ENCODE measurements at regions not wholly inside any gene's neighbourhood (a gene's known extent, or its start where the extent isn't known, plus 50 kb on each side); places are given as distances from the start of the nearest gene placed in this dataset.

- BruUV-seq (replicated peaks) = no TSS peak
- Histone ChIP-seq H3K4me2 (ENCODE audit: low read length) (no peak overlapping the region), H3K4me3 (ENCODE audit: low read depth, low read length, poor library complexity, severe bottlenecking) (no peak overlapping the region), H4K20me1 (ENCODE audit: insufficient read depth, low read length) (no peaks in the 10 kb centered on the region), H3K79me2 (ENCODE audit: insufficient read depth, low read depth, low read length) (no peaks in the 10 kb centered on the region), H2AFZ (ENCODE audit: low read length) (no peak overlapping the region), H3K36me3 (ENCODE audit: insufficient read depth, low read length) (no peaks in the 10 kb centered on the region), H3K27ac (ENCODE audit: low read depth, low read length, poor library complexity, severe bottlenecking) (no peak overlapping the region), H3K9me2 (ENCODE audit: insufficient read depth, low read length) (no peaks in the 10 kb centered on the region), H3K9me3 (ENCODE audit: low read length) (no peaks in the 10 kb centered on the region), H3K4me1 (ENCODE audit: insufficient read depth, low read length, poor library complexity, severe bottlenecking) (no peaks in the 10 kb centered on the region)
- POLR2A ChIA-PET = no interaction called here
- intact Hi-C loops (cut with micrococcal nuclease; ENCODE audit: unreplicated experiment) = no loop called here
- no peak for TF ChIP-seq EZH2phosphoT487 (IDR thresholded peaks at IDR 0.05; ENCODE audit: borderline replicate concordance, low read depth, low read length)
- no peak for TF ChIP-seq CTCF (conservative IDR thresholded peaks at IDR 0.05; ENCODE audit: low read length)
- CTCF ChIA-PET (ENCODE audit: unreplicated experiment) = no interaction called here
- no peak for DNase-seq (ENCODE audit: low spot score)
Observed at GRCh38 chr2:109703077-109703476, 88.9 kb downstream of the SOWAHC start.

GRCh38 chr2:109703798-109704197 is 89.6 kb downstream of the SOWAHC start:
- BruUV-seq (replicated peaks) = no TSS peak
- intact Hi-C loops (cut with micrococcal nuclease; ENCODE audit: unreplicated experiment) = no loop called here
- Histone ChIP-seq H3K4me2 (ENCODE audit: low read length) (no peak overlapping the region), H3K9me3 (ENCODE audit: low read length) (no peaks in the 10 kb centered on the region), H2AFZ (ENCODE audit: low read length) (no peak overlapping the region), H3K4me1 (ENCODE audit: insufficient read depth, low read length, poor library complexity, severe bottlenecking) (no peaks in the 10 kb centered on the region), H3K79me2 (ENCODE audit: insufficient read depth, low read depth, low read length) (no peaks in the 10 kb centered on the region), H3K27ac (ENCODE audit: low read depth, low read length, poor library complexity, severe bottlenecking) (no peak overlapping the region), H3K36me3 (ENCODE audit: insufficient read depth, low read length) (no peaks in the 10 kb centered on the region), H4K20me1 (ENCODE audit: insufficient read depth, low read length) (no peaks in the 10 kb centered on the region), H3K4me3 (ENCODE audit: low read depth, low read length, poor library complexity, severe bottlenecking) (no peak overlapping the region), H3K9me2 (ENCODE audit: insufficient read depth, low read length) (no peaks in the 10 kb centered on the region)
- POLR2A ChIA-PET = no interaction called here
- TF ChIP-seq EZH2phosphoT487 (IDR thresholded peaks at IDR 0.05; ENCODE audit: borderline replicate concordance, low read depth, low read length) (no peak), CTCF (conservative IDR thresholded peaks at IDR 0.05; ENCODE audit: low read length) (no peak)
- no peak for DNase-seq (ENCODE audit: low spot score)
- CTCF ChIA-PET (ENCODE audit: unreplicated experiment) = no interaction called here

DNA sequence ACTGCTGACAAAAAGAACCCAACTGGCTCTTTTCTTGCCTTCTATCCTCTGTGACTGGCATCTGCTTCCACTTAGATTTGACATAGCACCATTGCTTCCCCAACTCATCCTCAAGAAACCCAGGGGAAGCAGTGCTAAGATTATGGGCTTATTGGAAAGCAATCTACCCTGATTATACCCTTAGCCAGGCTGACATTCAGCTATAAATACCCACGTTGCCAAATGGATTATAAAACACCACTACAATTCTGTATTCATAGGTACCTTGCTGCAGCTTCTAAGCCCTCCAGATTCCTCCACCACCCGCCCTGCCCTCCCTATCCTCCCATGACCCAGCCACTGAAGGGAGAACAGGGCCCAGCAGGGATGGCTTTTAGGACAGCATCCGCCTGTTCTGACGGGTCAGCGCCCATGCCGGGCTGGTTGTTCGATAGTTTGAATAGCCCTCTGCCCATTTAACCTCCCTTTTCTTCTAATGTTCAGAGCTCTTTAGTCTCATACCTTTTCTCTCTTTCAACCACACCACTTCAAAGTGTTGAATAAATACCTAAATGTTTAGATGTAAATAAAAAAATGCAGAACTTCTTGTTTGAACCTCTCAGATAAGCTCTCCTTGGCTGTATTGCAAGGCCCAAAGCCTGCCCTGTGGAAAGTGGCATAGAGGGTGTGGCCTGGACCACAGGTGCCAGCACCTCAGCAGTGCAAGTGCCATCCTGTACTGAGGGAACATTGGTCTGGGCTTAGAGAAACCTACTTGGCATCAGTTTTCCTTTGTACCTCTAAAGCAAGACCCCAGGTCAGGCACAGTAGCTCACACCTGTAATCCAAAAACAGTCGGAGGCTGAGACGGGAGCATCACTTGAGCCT is 86.6 kb upstream of the RGPD5 start:
- no TSS peak for BruUV-seq (replicated peaks)
- H3K9me2 ChIP-seq (ENCODE audit: insufficient read depth, low read length) = no peaks in the 10 kb centered on the region
- intact Hi-C loops (cut with micrococcal nuclease; ENCODE audit: unreplicated experiment) = no loop called here
- no peaks in the 10 kb centered on the region for H3K4me1 ChIP-seq (ENCODE audit: insufficient read depth, low read length, poor library complexity, severe bottlenecking)
- H3K4me2 ChIP-seq (ENCODE audit: low read length) = no peak overlapping the region
- POLR2A ChIA-PET = no interaction called here
- H3K36me3 ChIP-seq (ENCODE audit: insufficient read depth, low read length) = no peaks in the 10 kb centered on the region
- DNase-seq (ENCODE audit: low spot score) = no peak
- H4K20me1 ChIP-seq (ENCODE audit: insufficient read depth, low read length) = no peaks in the 10 kb centered on the region
- H2AFZ ChIP-seq (ENCODE audit: low read length) = no peak overlapping the region
- no peak overlapping the region for H3K27ac ChIP-seq (ENCODE audit: low read depth, low read length, poor library complexity, severe bottlenecking)
- H3K79me2 ChIP-seq (ENCODE audit: insufficient read depth, low read depth, low read length) = no peaks in the 10 kb centered on the region
- CTCF ChIA-PET (ENCODE audit: unreplicated experiment) = no interaction called here
- H3K9me3 ChIP-seq (ENCODE audit: low read length) = no peaks in the 10 kb centered on the region
- no peak overlapping the region for H3K4me3 ChIP-seq (ENCODE audit: low read depth, low read length, poor library complexity, severe bottlenecking)
- TF ChIP-seq CTCF (conservative IDR thresholded peaks at IDR 0.05; ENCODE audit: low read length) (no peak), EZH2phosphoT487 (IDR thresholded peaks at IDR 0.05; ENCODE audit: borderline replicate concordance, low read depth, low read length) (no peak)
